Vagina (tissue), 2 donors: ENCODE measurements at regions not wholly inside any gene's neighbourhood (a gene's known extent, or its start where the extent isn't known, plus 50 kb on each side); places are given as distances from the start of the nearest gene placed in this dataset.

Experiments used
- POLR2AphosphoS5 ChIP-seq, 2 donors: sonication (generic); formaldehyde crosslinking; IDR thresholded peaks; one replicate each; pipeline ENCODE4 v1.9.0; 2017; ENCODE audit warnings: antibody characterized with exemption in 2 of 2, mild to moderate bottlenecking in 2 of 2, low read depth in 1 of 2; ENCODE audit not compliant: insufficient read depth in 1 of 2
- TF ChIP-seq, protein P1 (sequence below), 3 experiments: fragments of 450-650 bp in 2 of 3; fragments of 200-600 bp in 1 of 3; sonication (generic) in 1 of 3; IDR thresholded peaks; one replicate each; pipeline ENCODE4 v1.5.1; 2017 to 2019; ENCODE audit warnings: antibody characterized with exemption in 3 of 3, mild to moderate bottlenecking in 2 of 3, moderate library complexity in 2 of 3

DNA sequence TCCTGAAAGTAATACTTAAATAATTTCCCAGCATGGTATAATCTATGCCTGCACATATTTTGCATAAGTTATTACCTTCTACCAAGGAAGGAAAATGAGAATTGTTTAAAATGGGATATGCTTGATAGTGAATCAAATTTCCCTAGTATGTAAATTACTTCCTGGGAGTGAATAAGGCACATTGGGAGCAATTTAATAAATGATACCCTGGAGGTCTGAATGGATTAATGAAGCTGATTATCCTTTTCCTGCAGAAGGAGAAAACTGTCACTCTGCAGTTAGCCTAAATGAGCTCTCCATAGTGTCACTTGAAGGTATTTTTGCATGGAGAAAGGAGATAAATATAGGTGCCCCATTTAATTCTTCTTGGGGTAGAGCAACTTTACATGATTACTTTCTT lies 2212.0 kb downstream of the PCDH7 start:
- TF ChIP-seq, protein P1, sequence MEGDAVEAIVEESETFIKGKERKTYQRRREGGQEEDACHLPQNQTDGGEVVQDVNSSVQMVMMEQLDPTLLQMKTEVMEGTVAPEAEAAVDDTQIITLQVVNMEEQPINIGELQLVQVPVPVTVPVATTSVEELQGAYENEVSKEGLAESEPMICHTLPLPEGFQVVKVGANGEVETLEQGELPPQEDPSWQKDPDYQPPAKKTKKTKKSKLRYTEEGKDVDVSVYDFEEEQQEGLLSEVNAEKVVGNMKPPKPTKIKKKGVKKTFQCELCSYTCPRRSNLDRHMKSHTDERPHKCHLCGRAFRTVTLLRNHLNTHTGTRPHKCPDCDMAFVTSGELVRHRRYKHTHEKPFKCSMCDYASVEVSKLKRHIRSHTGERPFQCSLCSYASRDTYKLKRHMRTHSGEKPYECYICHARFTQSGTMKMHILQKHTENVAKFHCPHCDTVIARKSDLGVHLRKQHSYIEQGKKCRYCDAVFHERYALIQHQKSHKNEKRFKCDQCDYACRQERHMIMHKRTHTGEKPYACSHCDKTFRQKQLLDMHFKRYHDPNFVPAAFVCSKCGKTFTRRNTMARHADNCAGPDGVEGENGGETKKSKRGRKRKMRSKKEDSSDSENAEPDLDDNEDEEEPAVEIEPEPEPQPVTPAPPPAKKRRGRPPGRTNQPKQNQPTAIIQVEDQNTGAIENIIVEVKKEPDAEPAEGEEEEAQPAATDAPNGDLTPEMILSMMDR (IDR thresholded peaks at IDR 0.05): no peak
- TF ChIP-seq POLR2AphosphoS5 (IDR thresholded peaks at IDR 0.05; ENCODE audit: insufficient read depth in 1 of 2, low read depth in 1 of 2): no peak
